ENCODE measurements at regions not wholly inside any gene's neighbourhood (a gene's known extent, or its start where the extent isn't known, plus 50 kb on each side); places are given as distances from the start of the nearest gene placed in this dataset.
A peak's percentile ranks its signal among the peaks of the same experiment; 100 is the strongest.

- Histone ChIP-seq H3K9ac (ENCODE audit: insufficient read depth in 1 of 2, low read length in 2 of 2) (peak overlapping the region in 1 of 2 donors; percentile 40), H3K4me3 (peak overlapping the region; percentile 1), H3K27me3 (ENCODE audit: control insufficient read depth in 3 of 3, insufficient read depth in 3 of 3, low read length in 2 of 3) (no peaks in the 10 kb centered on the region), H3K9me3 (ENCODE audit: control insufficient read depth in 4 of 4, insufficient read depth in 3 of 4, low read length in 3 of 4) (no peaks in the 10 kb centered on the region), H3K36me3 (ENCODE audit: control insufficient read depth in 4 of 4, insufficient read depth in 4 of 4, low read length in 4 of 4) (no peaks in the 10 kb centered on the region), H3K4me1 (ENCODE audit: control insufficient read depth in 5 of 5, insufficient read depth in 5 of 5, low read length in 5 of 5) (peaks cover 0 to 11% (median 7%) of the 10 kb centered on the region in 5 donors), H3K27ac (ENCODE audit: low read depth in 1 of 2, low read length in 1 of 2) (peak overlapping the region in 1 of 2 donors; percentile 60)
- WGBS, 2 donors, result 9 to 12% methylated on average over 5 of the region's 5 CpGs
- DNase-seq (peak in 1 of 3 donors; percentile 17), ATAC-seq (ENCODE audit: insufficient read depth, low FRiP score) (no peak)
- no peak for TF ChIP-seq CTCF (IDR thresholded peaks at IDR 0.05; ENCODE audit: control extremely low read depth, extremely low read depth)
These were observed 104.5 kb upstream of the CHD1 start for GRCh38 chr5:99033014-99033900.

GRCh38 chr5:99032234-99033013 is 103.6 kb upstream of the CHD1 start:
- peaks cover 0 to 11% (median 4%) of the 10 kb centered on the region in 5 donors for H3K4me1 ChIP-seq (ENCODE audit: control insufficient read depth in 5 of 5, insufficient read depth in 5 of 5, low read length in 5 of 5)
- 41 to 43% methylated on average over 7 of the region's 7 CpGs for WGBS, 2 donors
- H3K27ac ChIP-seq (ENCODE audit: low read depth in 1 of 2, low read length in 1 of 2), result peak overlapping the region in 1 of 2 donors; percentile 60
- H3K9ac ChIP-seq (ENCODE audit: insufficient read depth in 1 of 2, low read length in 2 of 2), result no peak overlapping the region
- H3K4me3 ChIP-seq, result no peak overlapping the region
- DNase-seq (peak; percentile 74 to 90 (median 89)), ATAC-seq (ENCODE audit: insufficient read depth, low FRiP score) (peak; percentile 89)
- no peaks in the 10 kb centered on the region for H3K27me3 ChIP-seq (ENCODE audit: control insufficient read depth in 3 of 3, insufficient read depth in 3 of 3, low read length in 2 of 3)
- peak; percentile 80 for TF ChIP-seq CTCF (IDR thresholded peaks at IDR 0.05; ENCODE audit: control extremely low read depth, extremely low read depth)
- H3K9me3 ChIP-seq (ENCODE audit: control insufficient read depth in 4 of 4, insufficient read depth in 3 of 4, low read length in 3 of 4), result no peaks in the 10 kb centered on the region
- no peaks in the 10 kb centered on the region for H3K36me3 ChIP-seq (ENCODE audit: control insufficient read depth in 4 of 4, insufficient read depth in 4 of 4, low read length in 4 of 4)

GRCh38 chr5:99030906-99031440 is 102.2 kb upstream of the CHD1 start:
- TF ChIP-seq CTCF (IDR thresholded peaks at IDR 0.05; ENCODE audit: control extremely low read depth, extremely low read depth), result no peak
- H3K27me3 ChIP-seq (ENCODE audit: control insufficient read depth in 3 of 3, insufficient read depth in 3 of 3, low read length in 2 of 3), result no peaks in the 10 kb centered on the region
- no peaks in the 10 kb centered on the region for H3K9me3 ChIP-seq (ENCODE audit: control insufficient read depth in 4 of 4, insufficient read depth in 3 of 4, low read length in 3 of 4)
- H3K4me1 ChIP-seq (ENCODE audit: control insufficient read depth in 5 of 5, insufficient read depth in 5 of 5, low read length in 5 of 5), result peaks cover 0 to 11% (median 4%) of the 10 kb centered on the region in 5 donors
- H3K4me3 ChIP-seq, result no peak overlapping the region
- H3K36me3 ChIP-seq (ENCODE audit: control insufficient read depth in 4 of 4, insufficient read depth in 4 of 4, low read length in 4 of 4), result no peaks in the 10 kb centered on the region
- no peak overlapping the region for H3K27ac ChIP-seq (ENCODE audit: low read depth in 1 of 2, low read length in 1 of 2)
- no peak overlapping the region for H3K9ac ChIP-seq (ENCODE audit: insufficient read depth in 1 of 2, low read length in 2 of 2)
- no peak for ATAC-seq (ENCODE audit: insufficient read depth, low FRiP score)
- DNase-seq, result no peak

Data from lung (tissue), 11 donors.